KMS-11 (cell line): ENCODE measurements at regions not wholly inside any gene's neighbourhood (a gene's known extent, or its start where the extent isn't known, plus 50 kb on each side); places are given as distances from the start of the nearest gene placed in this dataset.

ENCODE experiments used
- H2AFZ ChIP-seq: fragments of 200-600 bp; sonication (generic); 2 replicates; pipeline ENCODE4 v1.6.1; 2016; ENCODE audit warnings: antibody characterized with exemption, mixed run types, low read depth
- H3K27ac ChIP-seq: fragments of 200-600 bp; sonication (generic); 2 replicates; pipeline ENCODE4 v1.6.1; 2016; ENCODE audit warnings: mild to moderate bottlenecking, mixed run types
- H3K27me3 ChIP-seq: fragments of 200-600 bp; sonication (generic); 2 replicates; pipeline ENCODE4 v1.6.1; 2017; ENCODE audit warnings: mild to moderate bottlenecking, low read depth, mixed run types, moderate library complexity; ENCODE audit not compliant: insufficient read depth
- H3K36me3 ChIP-seq: fragments of 200-600 bp; sonication (generic); 2 replicates; pipeline ENCODE4 v1.6.1; 2017; ENCODE audit warnings: mild to moderate bottlenecking, mixed run types; ENCODE audit not compliant: insufficient read depth
- H3K4me1 ChIP-seq: fragments of 200-600 bp; sonication (generic); 2 replicates; pipeline ENCODE4 v1.6.1; 2016; ENCODE audit warnings: mild to moderate bottlenecking, low read depth, mixed run types; ENCODE audit not compliant: poor library complexity, severe bottlenecking
- H3K4me2 ChIP-seq: fragments of 200-600 bp; sonication (generic); 2 replicates; pipeline ENCODE4 v1.7.0; 2016; ENCODE audit warnings: mild to moderate bottlenecking, mixed run types
- H3K4me3 ChIP-seq: fragments of 200-600 bp; sonication (generic); IDR thresholded peaks from 2 replicates; pipeline ENCODE4 v1.6.1; 2017; ENCODE audit warnings: low read depth, low read length, mixed read lengths; ENCODE audit not compliant: insufficient read depth
- H3K79me2 ChIP-seq: fragments of 200-600 bp; sonication (generic); 2 replicates; pipeline ENCODE4 v1.6.1; 2016; ENCODE audit warnings: low read depth, mixed run types; ENCODE audit not compliant: insufficient read depth
- H3K9ac ChIP-seq: fragments of 200-600 bp; sonication (generic); 2 replicates; pipeline ENCODE4 v1.6.1; 2016; ENCODE audit warnings: mild to moderate bottlenecking, mixed run types
- H4K20me1 ChIP-seq: fragments of 200-600 bp; sonication (generic); 2 replicates; pipeline ENCODE4 v1.6.1; 2016; ENCODE audit warnings: mild to moderate bottlenecking, mixed run types; ENCODE audit not compliant: insufficient read depth
- TF ChIP-seq, protein P1 (sequence below): fragments of 200-600 bp; sonication (generic); conservative IDR thresholded peaks from 2 replicates; pipeline ENCODE4 v1.6.1; 2017; ENCODE audit warnings: low read depth, mild to moderate bottlenecking, antibody characterized with exemption, low read length, moderate library complexity, mixed read lengths

DNA sequence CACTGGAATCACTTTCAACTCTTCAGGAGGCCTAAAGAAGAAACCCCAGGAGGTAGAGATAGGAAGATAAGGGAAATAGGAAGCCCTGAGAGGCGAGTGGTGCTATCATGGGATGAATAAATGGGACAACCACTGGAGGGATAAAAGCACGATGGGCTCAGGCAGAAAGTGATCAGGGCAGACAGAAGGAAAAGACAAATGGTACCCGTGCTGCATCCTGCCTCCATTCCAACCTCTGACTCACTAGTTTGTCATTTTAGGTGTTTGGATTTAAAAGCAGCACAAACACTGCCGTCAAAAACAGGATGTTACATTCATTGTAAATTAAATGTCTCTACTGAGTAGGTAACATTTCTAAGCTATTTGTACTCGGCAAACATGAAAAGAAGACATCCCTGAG is 314.3 kb upstream of the HTR2A start:
- no peak overlapping the region for H2AFZ ChIP-seq
- H3K79me2 ChIP-seq: no peaks in the 10 kb centered on the region
- H3K27ac ChIP-seq: no peak overlapping the region
- H3K27me3 ChIP-seq: no peaks in the 10 kb centered on the region
- H3K4me2 ChIP-seq: no peak overlapping the region
- no peaks in the 10 kb centered on the region for H3K36me3 ChIP-seq
- TF ChIP-seq, protein P1, sequence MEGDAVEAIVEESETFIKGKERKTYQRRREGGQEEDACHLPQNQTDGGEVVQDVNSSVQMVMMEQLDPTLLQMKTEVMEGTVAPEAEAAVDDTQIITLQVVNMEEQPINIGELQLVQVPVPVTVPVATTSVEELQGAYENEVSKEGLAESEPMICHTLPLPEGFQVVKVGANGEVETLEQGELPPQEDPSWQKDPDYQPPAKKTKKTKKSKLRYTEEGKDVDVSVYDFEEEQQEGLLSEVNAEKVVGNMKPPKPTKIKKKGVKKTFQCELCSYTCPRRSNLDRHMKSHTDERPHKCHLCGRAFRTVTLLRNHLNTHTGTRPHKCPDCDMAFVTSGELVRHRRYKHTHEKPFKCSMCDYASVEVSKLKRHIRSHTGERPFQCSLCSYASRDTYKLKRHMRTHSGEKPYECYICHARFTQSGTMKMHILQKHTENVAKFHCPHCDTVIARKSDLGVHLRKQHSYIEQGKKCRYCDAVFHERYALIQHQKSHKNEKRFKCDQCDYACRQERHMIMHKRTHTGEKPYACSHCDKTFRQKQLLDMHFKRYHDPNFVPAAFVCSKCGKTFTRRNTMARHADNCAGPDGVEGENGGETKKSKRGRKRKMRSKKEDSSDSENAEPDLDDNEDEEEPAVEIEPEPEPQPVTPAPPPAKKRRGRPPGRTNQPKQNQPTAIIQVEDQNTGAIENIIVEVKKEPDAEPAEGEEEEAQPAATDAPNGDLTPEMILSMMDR: no peak
- H4K20me1 ChIP-seq: no peaks in the 10 kb centered on the region
- no peak overlapping the region for H3K4me3 ChIP-seq
- H3K9ac ChIP-seq: no peak overlapping the region
- no peaks in the 10 kb centered on the region for H3K4me1 ChIP-seq

DNA sequence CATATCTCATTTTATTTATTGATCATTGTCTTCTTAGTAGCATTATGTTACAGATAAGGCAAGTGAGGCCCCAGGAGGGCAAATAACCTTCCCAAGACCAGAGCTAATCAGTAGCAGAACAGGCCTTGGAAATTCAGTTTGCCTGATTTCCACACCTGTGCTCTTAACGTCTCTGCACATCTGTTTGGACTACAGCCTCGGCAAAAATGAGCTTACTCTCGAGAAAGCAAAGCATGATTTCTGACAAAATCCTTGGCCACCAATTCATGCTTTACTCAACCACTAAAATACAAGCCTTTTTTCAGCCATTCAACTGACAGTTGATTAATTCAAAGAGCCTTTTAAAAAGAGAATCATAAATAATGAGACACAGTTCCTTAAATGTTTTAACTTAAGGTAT is 309.3 kb upstream of the HTR2A start:
- no peak overlapping the region for H3K4me2 ChIP-seq
- TF ChIP-seq, protein P1: no peak
- no peaks in the 10 kb centered on the region for H4K20me1 ChIP-seq
- H3K79me2 ChIP-seq: no peaks in the 10 kb centered on the region
- no peaks in the 10 kb centered on the region for H3K36me3 ChIP-seq
- H2AFZ ChIP-seq: no peak overlapping the region
- no peak overlapping the region for H3K9ac ChIP-seq
- H3K27me3 ChIP-seq: no peaks in the 10 kb centered on the region
- no peaks in the 10 kb centered on the region for H3K4me1 ChIP-seq
- no peak overlapping the region for H3K4me3 ChIP-seq
- H3K27ac ChIP-seq: no peak overlapping the region

DNA sequence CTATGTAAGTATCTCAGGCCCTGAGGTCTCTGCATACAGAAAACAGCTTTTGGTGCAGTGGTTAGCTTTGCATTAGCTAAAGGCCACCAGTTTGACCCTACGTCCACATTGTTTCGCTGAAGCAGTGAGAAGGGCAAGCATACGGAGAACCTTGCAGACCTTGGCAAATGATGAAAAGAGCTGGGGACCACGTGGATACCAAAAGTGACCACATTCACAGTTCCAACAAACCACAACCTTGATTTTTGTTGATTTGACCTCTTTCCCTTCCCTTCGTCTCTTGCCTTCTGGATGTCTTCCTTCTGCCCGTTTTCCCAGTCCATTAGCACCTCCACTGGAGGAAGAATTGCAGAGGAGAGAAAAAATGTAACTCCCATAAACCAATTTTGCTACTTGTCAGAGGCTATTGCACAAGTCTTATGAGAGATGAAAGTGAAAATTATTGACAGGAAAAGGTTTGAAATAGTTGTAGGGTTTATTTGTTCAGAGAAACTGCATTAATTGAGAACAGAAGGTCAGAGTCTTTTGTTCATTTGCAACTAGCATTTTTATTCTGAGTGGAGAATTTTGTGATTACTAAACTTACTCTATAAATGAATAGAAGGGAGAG is 293.9 kb upstream of the HTR2A start:
- H2AFZ ChIP-seq: no peak overlapping the region
- no peaks in the 10 kb centered on the region for H3K4me1 ChIP-seq
- H3K4me3 ChIP-seq: no peak overlapping the region
- H3K4me2 ChIP-seq: no peak overlapping the region
- no peak overlapping the region for H3K27ac ChIP-seq
- H3K79me2 ChIP-seq: no peaks in the 10 kb centered on the region
- TF ChIP-seq, protein P1: no peak
- no peaks in the 10 kb centered on the region for H3K27me3 ChIP-seq
- no peak overlapping the region for H3K9ac ChIP-seq
- H3K36me3 ChIP-seq: no peaks in the 10 kb centered on the region
- no peaks in the 10 kb centered on the region for H4K20me1 ChIP-seq

DNA sequence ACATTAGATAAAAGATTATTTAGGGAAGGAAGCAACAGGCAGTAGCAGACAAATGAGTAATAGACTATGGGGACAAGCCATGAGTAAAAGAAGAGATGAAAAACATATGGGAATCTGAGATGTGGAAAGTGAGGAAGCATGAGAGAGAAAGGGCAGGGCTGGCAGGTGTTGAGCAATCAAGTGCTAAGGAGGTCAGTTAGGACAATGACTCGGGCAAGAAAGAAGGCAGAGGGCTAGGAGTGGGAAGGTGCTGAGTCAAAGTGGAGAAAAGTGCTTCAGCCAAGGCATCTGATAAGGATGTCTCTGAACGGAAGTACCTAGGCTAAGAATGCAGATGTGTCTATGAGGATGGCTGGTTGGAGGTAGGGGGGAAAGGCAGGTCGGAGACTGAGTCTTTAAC is 291.9 kb upstream of the HTR2A start:
- no peak overlapping the region for H2AFZ ChIP-seq
- TF ChIP-seq, protein P1: no peak
- H3K4me3 ChIP-seq: no peak overlapping the region
- H4K20me1 ChIP-seq: no peaks in the 10 kb centered on the region
- H3K36me3 ChIP-seq: no peaks in the 10 kb centered on the region
- H3K79me2 ChIP-seq: no peaks in the 10 kb centered on the region
- H3K27me3 ChIP-seq: no peaks in the 10 kb centered on the region
- no peak overlapping the region for H3K9ac ChIP-seq
- no peak overlapping the region for H3K4me2 ChIP-seq
- H3K4me1 ChIP-seq: no peaks in the 10 kb centered on the region
- H3K27ac ChIP-seq: no peak overlapping the region
